ENCODE measurements at regions not wholly inside any gene's neighbourhood (a gene's known extent, or its start where the extent isn't known, plus 50 kb on each side); places are given as distances from the start of the nearest gene placed in this dataset.

GRCh38 chr9:118230329-118230728 is 526.1 kb downstream of the TLR4 start:
- no peak for TF ChIP-seq CTCF (IDR thresholded peaks at IDR 0.05; ENCODE audit: low read depth, low read length)
- TF ChIP-seq MAX (IDR thresholded peaks at IDR 0.05; ENCODE audit: low read depth, low read length), result no peak
- no peak for TF ChIP-seq MYC (IDR thresholded peaks at IDR 0.05; ENCODE audit: low read depth, low read length)
- TF ChIP-seq POLR2A (IDR thresholded peaks at IDR 0.05; ENCODE audit: extremely low read depth, insufficient read length), result no peak
